Smooth muscle cell (in vitro differentiated cells): ENCODE measurements at regions not wholly inside any gene's neighbourhood (a gene's known extent, or its start where the extent isn't known, plus 50 kb on each side); places are given as distances from the start of the nearest gene placed in this dataset.

Source experiments
- DNase-seq: peaks from one replicate; lab custom pipeline; 2025; ENCODE audit not compliant: unreplicated experiment; lab: John Stamatoyannopoulos, UW
- H2AFZ ChIP-seq: fragments of 200-600 bp; sonication (generic); 2 replicates; pipeline ENCODE4 v1.6.0; 2016; ENCODE audit warnings: antibody characterized with exemption, low read depth, mild to moderate bottlenecking
- H3F3A ChIP-seq: fragments of 200-600 bp; sonication (generic); 2 replicates; pipeline ENCODE4 v1.6.0; 2017; ENCODE audit warnings: antibody characterized with exemption, low read depth
- H3K27ac ChIP-seq: fragments of 200-600 bp; sonication (generic); 2 replicates; pipeline ENCODE4 v1.5.1; 2016; ENCODE audit warnings: low read depth, mild to moderate bottlenecking
- H3K27me3 ChIP-seq: fragments of 200-600 bp; sonication (generic); 2 replicates; pipeline ENCODE4 v1.6.1; 2016; ENCODE audit warnings: low read depth, mild to moderate bottlenecking
- H3K36me3 ChIP-seq: fragments of 200-600 bp; sonication (generic); 2 replicates; pipeline ENCODE4 v1.5.1; 2016; ENCODE audit warnings: low read depth
- H3K4me1 ChIP-seq: fragments of 200-600 bp; sonication (generic); 2 replicates; pipeline ENCODE4 v1.5.1; 2016; ENCODE audit warnings: low read depth
- H3K4me2 ChIP-seq: fragments of 200-600 bp; sonication (generic); 2 replicates; pipeline ENCODE4 v1.6.0; 2016; ENCODE audit warnings: mild to moderate bottlenecking
- H3K4me3 ChIP-seq: fragments of 200-600 bp; sonication (generic); 2 replicates; pipeline ENCODE4 v1.5.1; 2016; ENCODE audit warnings: mild to moderate bottlenecking
- H3K79me2 ChIP-seq: fragments of 200-600 bp; sonication (generic); 2 replicates; pipeline ENCODE4 v1.6.0; 2016; ENCODE audit warnings: low read depth, mild to moderate bottlenecking
- H3K9ac ChIP-seq: fragments of 200-600 bp; sonication (generic); 2 replicates; pipeline ENCODE4 v1.6.0; 2016; ENCODE audit warnings: low read depth
- H3K9me3 ChIP-seq: fragments of 200-600 bp; sonication (generic); replicated peaks from 2 replicates; pipeline ENCODE4 v1.5.1; 2016; ENCODE audit warnings: low read depth
- H4K20me1 ChIP-seq: fragments of 200-600 bp; sonication (generic); 2 replicates; pipeline ENCODE4 v1.6.0; 2016; ENCODE audit warnings: low read depth
- CTCF ChIP-seq: fragments of 200-600 bp; sonication (generic); IDR thresholded peaks from 2 replicates; pipeline ENCODE4 v1.5.1; 2017; ENCODE audit warnings: borderline replicate concordance, mild to moderate bottlenecking, antibody characterized with exemption; ENCODE audit not compliant: insufficient read depth, poor library complexity, severe bottlenecking
- WGBS: methylation state at CpG from one replicate; pipeline ENCODE4 v1.1.7; 2016; ENCODE audit warnings: low lambda C conversion rate; 5-methylcytosine and 5-hydroxymethylcytosine counted together

GRCh38 chr3:177914224-177914623 lies 622.0 kb upstream of the KCNMB2 start:
- Histone ChIP-seq H3K4me1 (no peaks in the 10 kb centered on the region), H3K79me2 (no peaks in the 10 kb centered on the region), H4K20me1 (no peaks in the 10 kb centered on the region), H3K9ac (no peak overlapping the region), H3K27ac (no peak overlapping the region), H3K36me3 (no peaks in the 10 kb centered on the region), H3K4me2 (no peak overlapping the region), H3K27me3 (no peaks in the 10 kb centered on the region), H3K9me3 (no peaks in the 10 kb centered on the region), H3K4me3 (no peak overlapping the region), H3F3A (no peaks in the 10 kb centered on the region), H2AFZ (no peak overlapping the region)
- no peak for TF ChIP-seq CTCF
- WGBS = 99% methylated on average over 10 of the region's 10 CpGs
- no peak for DNase-seq

- H3K27me3 ChIP-seq = no peaks in the 10 kb centered on the region
- no peaks in the 10 kb centered on the region for H3K36me3 ChIP-seq
- H3K9ac ChIP-seq = no peak overlapping the region
- DNase-seq = no peak
- no peak overlapping the region for H2AFZ ChIP-seq
- 75% methylated on average over 1 of the region's 1 CpG for WGBS
- no peaks in the 10 kb centered on the region for H3K4me1 ChIP-seq
- no peaks in the 10 kb centered on the region for H3K9me3 ChIP-seq
- H3K4me2 ChIP-seq = no peak overlapping the region
- TF ChIP-seq CTCF = no peak
- no peak overlapping the region for H3K4me3 ChIP-seq
- no peaks in the 10 kb centered on the region for H4K20me1 ChIP-seq
- no peaks in the 10 kb centered on the region for H3K79me2 ChIP-seq
- no peaks in the 10 kb centered on the region for H3F3A ChIP-seq
- no peak overlapping the region for H3K27ac ChIP-seq
Measured at GRCh38 chr3:177916461-177916860, 619.8 kb upstream of the KCNMB2 start.

- H3K36me3 ChIP-seq = no peaks in the 10 kb centered on the region
- H3K4me1 ChIP-seq = no peaks in the 10 kb centered on the region
- H3K79me2 ChIP-seq = no peaks in the 10 kb centered on the region
- H3K4me3 ChIP-seq = no peak overlapping the region
- no peak overlapping the region for H2AFZ ChIP-seq
- H3K4me2 ChIP-seq = no peak overlapping the region
- no peak for DNase-seq
- H3K9ac ChIP-seq = no peak overlapping the region
- no peaks in the 10 kb centered on the region for H3F3A ChIP-seq
- no peaks in the 10 kb centered on the region for H3K27me3 ChIP-seq
- no peak for TF ChIP-seq CTCF
- H3K27ac ChIP-seq = no peak overlapping the region
- H4K20me1 ChIP-seq = no peaks in the 10 kb centered on the region
- 96% methylated on average over 8 of the region's 8 CpGs for WGBS
- no peaks in the 10 kb centered on the region for H3K9me3 ChIP-seq
Measured at GRCh38 chr3:177917234-177917861, 618.9 kb upstream of the KCNMB2 start.

GRCh38 chr3:177921153-177921552 lies 615.1 kb upstream of the KCNMB2 start:
- Histone ChIP-seq H3K4me1 (no peaks in the 10 kb centered on the region), H3K36me3 (no peaks in the 10 kb centered on the region)
- WGBS = 76% methylated on average over 3 of the region's 3 CpGs

More at GRCh38 chr3:177921153-177921552, 615.1 kb upstream of the KCNMB2 start:
- Histone ChIP-seq H3K79me2 (no peaks in the 10 kb centered on the region), H3K9ac (no peak overlapping the region), H3K9me3 (no peaks in the 10 kb centered on the region), H3K27ac (no peak overlapping the region), H3K27me3 (no peaks in the 10 kb centered on the region), H3F3A (no peaks in the 10 kb centered on the region), H3K4me2 (no peak overlapping the region), H2AFZ (no peak overlapping the region), H4K20me1 (no peaks in the 10 kb centered on the region), H3K4me3 (no peak overlapping the region)
- TF ChIP-seq CTCF = no peak
- DNase-seq = no peak
